Fibroblast of the aortic adventitia (primary cell): ENCODE measurements at regions not wholly inside any gene's neighbourhood (a gene's known extent, or its start where the extent isn't known, plus 50 kb on each side); places are given as distances from the start of the nearest gene placed in this dataset.

Experiments used
- DNase-seq: peaks from one replicate; pipeline ENCODE4 v3.0.0-alpha.2; 2010; ENCODE audit warnings: low read depth
- H3K4me3 ChIP-seq: 2 replicates; pipeline ENCODE4 v1.5.1; 2011; ENCODE audit warnings: low read depth, mild to moderate bottlenecking, control low read depth, low read length, moderate library complexity
- CTCF ChIP-seq: IDR thresholded peaks from 2 replicates; pipeline ENCODE4 v1.5.1; 2011; ENCODE audit warnings: mild to moderate bottlenecking, low read length, control low read depth, inconsistent platforms; ENCODE audit not compliant: insufficient read depth

- no peak overlapping the region for H3K4me3 ChIP-seq
- DNase-seq, result no peak
- no peak for TF ChIP-seq CTCF
These were observed 1740.9 kb downstream of the EFNA5 start for GRCh38 chr5:105929858-105930257.

- no peak for TF ChIP-seq CTCF
- H3K4me3 ChIP-seq, result no peak overlapping the region
- peak; percentile 30 for DNase-seq
These were observed 1746.4 kb downstream of the EFNA5 start for GRCh38 chr5:105924366-105924765.

- DNase-seq, result no peak
- no peak for TF ChIP-seq CTCF
- H3K4me3 ChIP-seq, result no peak overlapping the region
These were observed 1748.2 kb downstream of the EFNA5 start for GRCh38 chr5:105922574-105922973.

GRCh38 chr5:105922080-105922479, 1748.7 kb downstream of the EFNA5 start:
- no peak for DNase-seq
- no peak overlapping the region for H3K4me3 ChIP-seq
- TF ChIP-seq CTCF, result no peak

- no peak for DNase-seq
- no peak overlapping the region for H3K4me3 ChIP-seq
- TF ChIP-seq CTCF, result no peak
These were observed 1753.5 kb downstream of the EFNA5 start for GRCh38 chr5:105917189-105917588.

GRCh38 chr5:105907016-105907415, 1763.7 kb downstream of the EFNA5 start:
- TF ChIP-seq CTCF, result no peak
- H3K4me3 ChIP-seq, result no peak overlapping the region
- peak; percentile 44 for DNase-seq

GRCh38 chr5:105905392-105905791, 1765.3 kb downstream of the EFNA5 start:
- TF ChIP-seq CTCF, result no peak
- no peak overlapping the region for H3K4me3 ChIP-seq
- peak; percentile 7 for DNase-seq
